HepG2 (cell line): ENCODE measurements at regions not wholly inside any gene's neighbourhood (a gene's known extent, or its start where the extent isn't known, plus 50 kb on each side); places are given as distances from the start of the nearest gene placed in this dataset. TPM values are rescaled to one million over a fixed set of nuclear protein-coding genes. Genes with fewer than 3 reads are reported as not detected.

Experiments used
- microRNA counts: library from miRNA; unstranded; fragments of <30 nt; microRNA quantifications from one replicate; lab custom pipeline; 2015
- small RNA-seq, 3 experiments: library from RNA; depleted of rRNA; stranded (forward); fragments of <200 nt; gene quantifications; one replicate each; pipeline ENCODE3, GENCODE V24; 2012; ENCODE audit warnings: low read depth in 2 of 3, low replicate concordance in 1 of 3; ENCODE audit not compliant: insufficient read length in 3 of 3, insufficient read depth in 2 of 3

MicroRNAs in the stretch of these regions (microRNA counts, 767-probe panel; counts per million panel counts)
- microRNA hsa-miR-622 (lab: Ali Mortazavi, UCI) = not detected

Small RNA genes lying in the stretch of these regions (small RNA-seq; reads per million reads assigned to genes)
- gene AL445647.2 (0 reads per million in 3 experiments), gene BRK1P2 (0 reads per million in 3 experiments), gene RF00212 (0 reads per million in 3 experiments), gene RNA5SP34 (0 reads per million in 3 experiments), gene RNU6-75P (0 reads per million in 3 experiments)
